ENCODE measurements at regions not wholly inside any gene's neighbourhood (a gene's known extent, or its start where the extent isn't known, plus 50 kb on each side); places are given as distances from the start of the nearest gene placed in this dataset.

DNA sequence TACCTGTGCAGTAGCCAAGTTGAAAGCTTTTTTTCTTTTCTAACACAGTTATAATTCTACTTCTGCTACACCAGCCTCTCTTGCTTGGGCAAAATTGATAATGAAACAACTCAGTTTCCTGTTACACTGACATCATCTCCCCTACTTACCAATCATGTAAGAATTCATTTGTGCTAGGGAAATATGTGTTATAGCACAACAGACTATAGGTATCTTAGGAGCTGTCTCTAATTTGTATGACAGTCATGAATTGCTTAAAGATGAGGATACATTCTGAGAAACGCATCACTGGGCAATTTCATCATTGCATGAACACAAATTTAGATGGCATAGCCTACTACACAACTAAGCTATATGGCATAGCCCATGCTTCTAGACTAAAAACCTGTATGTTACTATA is 246.3 kb upstream of the ANKRD50 start:
- H3K4me3 ChIP-seq (ENCODE audit: low read depth, low read length), result no peak overlapping the region
- TF ChIP-seq, protein P1, sequence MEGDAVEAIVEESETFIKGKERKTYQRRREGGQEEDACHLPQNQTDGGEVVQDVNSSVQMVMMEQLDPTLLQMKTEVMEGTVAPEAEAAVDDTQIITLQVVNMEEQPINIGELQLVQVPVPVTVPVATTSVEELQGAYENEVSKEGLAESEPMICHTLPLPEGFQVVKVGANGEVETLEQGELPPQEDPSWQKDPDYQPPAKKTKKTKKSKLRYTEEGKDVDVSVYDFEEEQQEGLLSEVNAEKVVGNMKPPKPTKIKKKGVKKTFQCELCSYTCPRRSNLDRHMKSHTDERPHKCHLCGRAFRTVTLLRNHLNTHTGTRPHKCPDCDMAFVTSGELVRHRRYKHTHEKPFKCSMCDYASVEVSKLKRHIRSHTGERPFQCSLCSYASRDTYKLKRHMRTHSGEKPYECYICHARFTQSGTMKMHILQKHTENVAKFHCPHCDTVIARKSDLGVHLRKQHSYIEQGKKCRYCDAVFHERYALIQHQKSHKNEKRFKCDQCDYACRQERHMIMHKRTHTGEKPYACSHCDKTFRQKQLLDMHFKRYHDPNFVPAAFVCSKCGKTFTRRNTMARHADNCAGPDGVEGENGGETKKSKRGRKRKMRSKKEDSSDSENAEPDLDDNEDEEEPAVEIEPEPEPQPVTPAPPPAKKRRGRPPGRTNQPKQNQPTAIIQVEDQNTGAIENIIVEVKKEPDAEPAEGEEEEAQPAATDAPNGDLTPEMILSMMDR (IDR thresholded peaks at IDR 0.05; ENCODE audit: low read depth, low read length), result no peak

DNA sequence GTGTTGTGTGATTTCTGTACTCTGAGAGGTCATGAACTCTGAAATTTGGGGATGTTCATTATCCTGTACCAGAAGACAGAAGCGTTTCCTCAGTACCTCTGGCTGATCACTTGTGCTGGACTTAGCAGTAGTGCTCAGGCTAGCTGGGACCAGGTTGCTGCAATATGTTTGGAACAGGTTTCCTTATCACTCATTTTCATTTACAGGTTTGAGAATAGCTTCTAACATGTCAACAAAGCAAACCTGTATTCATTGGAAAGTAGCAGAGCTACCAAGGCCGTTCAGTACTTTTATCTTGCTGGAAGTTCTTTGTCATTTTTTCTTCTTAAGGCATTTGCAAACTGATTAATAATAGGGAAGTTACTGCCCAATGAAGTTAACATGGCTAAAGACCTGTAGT is 242.9 kb upstream of the ANKRD50 start:
- TF ChIP-seq, protein P1 (IDR thresholded peaks at IDR 0.05; ENCODE audit: low read depth, low read length), result no peak

DNA sequence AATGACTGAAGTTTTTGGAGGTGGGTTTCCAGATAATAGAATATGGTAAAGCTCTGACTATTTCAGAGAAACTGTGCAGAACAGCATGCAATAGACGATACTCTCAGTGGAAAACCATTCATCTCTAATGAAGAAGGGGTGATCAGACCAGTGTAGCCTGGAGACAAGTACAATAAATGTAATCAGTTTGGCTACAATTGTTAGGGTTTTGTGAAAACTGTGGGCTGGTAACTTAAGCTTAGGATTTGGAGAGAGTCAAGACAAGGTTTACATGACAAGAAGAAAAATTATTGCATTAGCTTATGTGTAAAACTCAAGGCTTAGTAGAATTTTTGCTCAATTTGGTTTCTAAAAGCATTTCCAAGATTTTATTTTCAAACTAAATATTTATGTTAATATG is 241.5 kb upstream of the ANKRD50 start:
- TF ChIP-seq, protein P1 (IDR thresholded peaks at IDR 0.05; ENCODE audit: low read depth, low read length), result no peak

More for the DNA sequence above, 242.9 kb upstream of the ANKRD50 start:
- no peak overlapping the region for H3K4me3 ChIP-seq (ENCODE audit: low read depth, low read length)

DNA sequence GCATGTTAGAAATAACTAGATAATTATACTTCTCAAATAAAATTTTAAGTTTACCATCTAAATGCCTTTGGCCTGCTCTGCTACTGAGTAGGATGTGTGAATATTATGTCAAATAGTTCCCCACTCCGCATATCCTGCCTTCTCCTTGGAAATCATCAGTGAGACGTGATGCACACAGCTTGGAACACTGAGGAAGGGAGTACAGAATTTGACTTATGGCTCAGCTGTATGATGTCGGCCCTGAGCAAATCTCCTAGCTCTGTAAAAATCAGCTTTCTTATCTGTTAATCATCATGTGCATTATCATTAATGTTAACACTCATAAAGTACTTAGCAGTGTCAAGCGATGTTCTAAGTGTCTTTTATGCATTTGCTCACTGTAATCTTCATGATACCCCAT is 241.0 kb upstream of the ANKRD50 start:
- H3K4me3 ChIP-seq (ENCODE audit: low read depth, low read length), result no peak overlapping the region
- TF ChIP-seq, protein P1 (IDR thresholded peaks at IDR 0.05; ENCODE audit: low read depth, low read length), result no peak

More for the DNA sequence above, 241.5 kb upstream of the ANKRD50 start:
- H3K4me3 ChIP-seq (ENCODE audit: low read depth, low read length), result no peak overlapping the region

DNA sequence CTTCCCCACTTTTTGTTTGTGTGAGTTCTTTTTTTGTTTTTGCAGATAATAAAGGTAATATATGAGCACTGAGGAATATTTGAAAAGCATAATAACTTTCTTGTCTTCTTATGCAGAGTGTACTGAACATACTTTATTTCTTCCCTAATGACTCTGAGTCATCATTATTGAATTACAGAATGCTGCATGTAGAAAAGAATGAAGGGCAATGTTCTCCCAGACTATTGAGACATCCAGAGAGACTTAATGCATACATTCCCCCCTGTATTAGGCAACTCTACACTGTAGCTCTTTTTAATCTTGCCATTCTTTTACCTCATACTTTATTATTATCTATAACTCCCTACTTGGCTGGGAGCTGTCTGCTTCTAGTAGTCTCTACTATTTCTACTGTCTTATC is 240.5 kb upstream of the ANKRD50 start:
- TF ChIP-seq, protein P1 (IDR thresholded peaks at IDR 0.05; ENCODE audit: low read depth, low read length), result no peak

DNA sequence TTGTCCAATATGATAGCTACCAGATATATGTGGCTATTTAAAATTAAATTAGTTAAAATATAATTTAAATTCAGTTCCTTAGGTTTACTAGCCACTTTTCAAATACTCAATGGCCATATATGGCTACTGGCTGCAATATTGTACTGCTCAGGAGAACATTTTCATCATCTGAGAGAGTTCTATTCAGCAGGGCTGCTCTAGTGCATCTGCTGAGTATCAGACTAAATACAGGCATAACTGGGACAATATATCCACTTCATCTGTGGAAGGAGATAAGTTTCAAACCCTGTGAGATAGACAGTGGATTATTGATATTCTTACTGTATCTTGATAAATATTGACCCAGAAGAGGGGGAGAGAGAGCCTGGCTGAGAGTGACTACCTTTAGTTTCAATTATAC is 240.1 kb upstream of the ANKRD50 start:
- H3K4me3 ChIP-seq (ENCODE audit: low read depth, low read length), result no peak overlapping the region
- TF ChIP-seq, protein P1 (IDR thresholded peaks at IDR 0.05; ENCODE audit: low read depth, low read length), result no peak

More for the DNA sequence above, 240.5 kb upstream of the ANKRD50 start:
- no peak overlapping the region for H3K4me3 ChIP-seq (ENCODE audit: low read depth, low read length)

DNA sequence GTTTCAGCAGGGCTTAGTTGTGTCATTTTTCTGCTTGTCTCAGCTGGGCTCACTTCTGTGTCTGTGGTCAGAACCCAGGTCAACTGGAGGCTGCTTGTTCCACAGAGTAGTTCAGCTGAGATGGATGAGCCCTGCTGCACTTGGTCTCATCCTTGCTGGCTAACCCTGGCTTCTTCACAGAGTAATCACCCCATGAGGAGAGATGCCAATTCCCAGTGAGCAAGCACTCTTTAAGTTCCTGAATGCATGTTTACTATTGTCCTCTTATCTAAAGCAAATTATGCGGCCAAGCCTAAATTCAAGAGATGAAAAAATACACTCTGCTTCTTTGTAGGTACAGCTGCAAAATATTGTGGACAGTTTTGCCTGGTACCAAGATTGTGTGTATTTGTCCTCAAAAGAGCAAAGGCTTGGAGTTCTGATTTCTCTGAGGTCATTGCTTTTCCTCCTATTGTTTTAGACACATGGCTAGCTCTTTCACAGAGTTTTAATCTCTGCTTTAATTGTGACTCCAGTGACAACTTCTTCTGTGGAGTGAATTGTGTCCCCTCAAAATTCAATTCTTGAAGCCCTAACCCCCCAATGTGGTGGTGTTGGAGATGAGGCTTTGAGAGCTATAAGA is 236.6 kb upstream of the ANKRD50 start:
- TF ChIP-seq, protein P1 (IDR thresholded peaks at IDR 0.05; ENCODE audit: low read depth, low read length), result no peak

More for the DNA sequence above, 236.6 kb upstream of the ANKRD50 start:
- H3K4me3 ChIP-seq (ENCODE audit: low read depth, low read length), result no peak overlapping the region

Data from WI38 (cell line).